GM21447 (cell line): ENCODE measurements at regions not wholly inside any gene's neighbourhood (a gene's known extent, or its start where the extent isn't known, plus 50 kb on each side); places are given as distances from the start of the nearest gene placed in this dataset.

Experiments
- ATAC-seq: cut with Tn5 transposase; IDR thresholded peaks from one replicate; pipeline ENCODE4 v1.9.1; 2021; ENCODE audit not compliant: unreplicated experiment

DNA sequence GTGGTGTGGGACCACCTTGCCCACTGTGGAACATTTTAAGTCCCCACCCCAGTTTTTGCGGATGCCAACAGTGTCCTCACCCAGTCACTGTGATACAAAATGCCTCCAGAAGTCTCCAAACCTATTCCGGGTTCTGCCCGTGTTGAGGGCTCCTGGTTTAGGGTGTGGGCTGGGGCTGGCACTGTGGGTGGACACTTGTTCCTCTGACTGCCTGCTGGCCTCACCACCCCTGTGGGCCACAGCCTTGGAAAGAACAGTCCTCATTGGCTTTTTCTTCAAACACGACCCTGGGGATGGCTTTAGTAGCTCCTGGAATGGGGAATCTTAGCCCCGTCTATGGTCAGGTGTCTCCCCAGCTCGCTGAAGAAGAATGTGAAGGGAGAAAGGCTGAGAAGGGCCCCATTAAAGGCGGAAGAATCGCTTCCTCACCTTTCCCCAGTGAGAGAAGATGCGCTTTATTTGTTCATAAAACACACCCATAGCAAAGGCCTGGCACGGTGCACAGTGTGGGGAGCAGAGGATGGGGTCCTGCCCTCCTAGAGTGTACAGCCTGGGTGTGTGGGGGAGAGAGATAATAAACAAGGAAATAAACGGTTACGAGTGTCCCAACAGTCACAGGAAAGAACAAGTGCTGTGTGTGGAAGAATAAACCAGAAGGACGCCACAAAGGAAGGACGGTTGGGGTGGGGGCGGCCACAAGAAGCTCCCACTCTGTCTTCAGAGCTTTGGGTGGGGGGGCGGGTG lies 56.3 kb upstream of the SLC22A11 start:
- no peak for ATAC-seq

DNA sequence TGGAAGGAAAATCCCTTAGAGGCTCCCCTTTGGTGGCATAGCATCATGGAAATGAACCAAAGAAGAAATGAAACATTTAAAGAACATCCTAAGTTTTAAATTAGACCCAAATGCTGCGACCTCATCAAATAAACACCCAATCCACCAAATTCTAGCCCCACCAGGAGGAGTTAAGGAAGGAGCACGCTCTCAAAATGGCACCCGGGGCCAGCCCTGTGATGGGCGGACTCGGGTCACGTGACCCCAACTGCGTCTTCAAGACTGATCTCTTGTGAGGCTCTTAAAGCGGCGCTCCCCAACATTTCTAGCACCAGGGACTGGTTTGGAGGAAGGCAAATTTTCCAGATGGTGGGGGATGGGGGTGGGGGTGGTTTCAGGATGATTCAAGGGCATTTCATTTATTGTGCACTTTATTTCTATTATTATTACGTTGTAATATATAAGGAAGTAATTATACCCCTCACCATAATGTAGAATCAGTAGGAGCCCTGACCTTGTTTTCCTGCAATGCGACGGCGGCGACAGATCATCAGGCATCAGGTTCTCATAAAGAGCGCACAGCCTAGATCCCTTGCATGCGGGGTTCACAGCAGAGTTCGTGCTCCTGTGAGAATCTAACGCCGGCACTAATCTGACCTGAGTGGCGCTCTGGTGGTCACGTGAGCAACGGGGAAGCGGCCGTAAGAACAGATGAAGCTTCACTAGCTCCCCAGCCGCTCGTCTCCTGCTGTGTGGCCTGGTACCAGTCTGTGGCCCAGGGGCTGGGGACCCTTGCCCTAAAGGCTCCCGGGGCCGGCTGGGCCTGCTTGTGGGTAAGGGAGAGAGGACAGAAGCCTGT lies 55.3 kb upstream of the SLC22A11 start:
- ATAC-seq, result no peak

DNA sequence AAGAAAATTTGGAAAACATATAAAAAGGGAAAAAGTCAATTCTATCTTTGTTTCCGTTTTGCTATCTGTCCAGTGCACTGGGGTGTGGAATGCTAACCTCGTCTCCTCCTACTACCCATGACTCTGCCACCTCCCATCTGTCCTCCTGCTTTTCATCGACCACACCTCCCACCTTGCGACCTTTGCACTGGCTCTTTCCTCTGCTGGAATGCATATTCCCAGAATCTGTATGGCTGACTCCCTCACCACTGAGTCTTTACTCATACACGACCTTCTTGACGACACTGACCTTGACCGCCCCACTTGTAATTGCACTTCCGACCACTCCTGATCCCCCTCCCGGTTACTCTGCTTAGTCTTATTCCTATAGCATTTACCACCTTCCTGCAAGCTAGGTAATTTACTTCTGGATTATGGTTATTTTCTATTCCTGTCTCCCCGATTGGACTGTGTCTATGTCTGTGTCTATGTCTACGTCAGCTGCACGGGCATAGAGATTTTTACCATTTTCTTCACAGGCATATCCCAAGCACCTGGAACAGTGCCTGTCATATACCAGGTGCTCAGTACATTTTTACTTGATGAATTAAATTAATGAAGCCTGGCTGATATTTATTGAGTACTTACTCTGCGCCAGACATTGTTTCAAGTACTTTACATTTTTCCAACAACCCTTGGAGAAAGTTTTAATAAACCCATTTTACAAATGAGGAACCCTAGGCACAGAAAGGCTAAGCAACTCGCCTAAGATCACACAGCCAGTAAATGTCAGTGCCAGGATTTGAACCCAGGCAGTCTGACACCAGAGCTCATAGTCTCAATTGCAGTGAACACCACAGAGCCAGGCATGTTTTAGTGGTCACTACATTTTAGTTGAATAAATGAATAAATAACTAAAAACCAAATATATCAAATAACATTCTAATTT lies 54.0 kb upstream of the SLC22A11 start:
- ATAC-seq, result no peak

DNA sequence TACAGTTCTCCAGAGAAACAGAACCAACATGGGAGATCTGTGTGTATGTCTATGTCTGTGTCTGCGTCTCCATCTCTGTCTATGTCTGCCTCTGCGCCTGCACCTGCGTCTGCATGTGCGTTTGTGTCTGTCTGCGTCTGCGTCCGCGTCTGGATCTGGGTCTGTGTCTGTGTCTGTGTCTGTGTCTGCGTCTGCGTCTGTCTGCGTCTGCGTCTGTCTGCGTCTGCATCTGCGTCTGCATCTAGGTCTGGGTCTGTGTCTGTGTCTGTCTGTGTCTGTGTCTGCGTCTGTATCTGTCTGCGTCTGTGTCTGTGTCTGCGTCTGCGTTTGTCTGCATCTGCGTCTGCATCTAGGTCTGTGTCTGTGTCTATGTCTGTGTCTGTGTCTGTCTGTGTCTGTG lies 53.1 kb upstream of the SLC22A11 start:
- ATAC-seq, result no peak

DNA sequence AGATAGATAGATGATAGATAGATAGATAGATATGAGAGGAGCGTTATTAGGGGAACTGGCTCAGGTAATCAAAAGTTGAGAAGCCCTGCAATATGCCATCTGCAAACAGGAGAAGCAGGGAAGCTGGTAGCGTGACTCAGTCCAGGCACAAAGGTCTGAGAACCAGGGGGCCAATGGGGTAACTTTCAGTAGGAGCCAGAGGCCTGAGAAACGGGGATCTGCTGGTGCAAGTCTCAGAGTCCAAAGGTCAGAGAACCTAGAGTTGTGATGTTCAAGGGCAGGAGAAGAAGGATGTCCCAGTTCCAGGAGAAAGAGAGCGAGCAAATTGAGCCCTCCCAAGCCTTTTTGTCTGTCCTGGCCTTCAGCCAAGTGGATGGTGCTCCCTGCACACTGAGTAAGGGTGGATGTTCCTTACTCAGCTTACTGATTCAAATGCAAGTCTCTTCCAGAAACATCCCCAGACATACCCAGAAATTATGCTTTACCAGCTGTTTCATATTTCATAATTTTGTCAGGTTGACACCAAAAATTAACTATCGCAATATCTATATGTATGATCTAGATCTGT lies 52.5 kb upstream of the SLC22A11 start:
- ATAC-seq, result no peak

DNA sequence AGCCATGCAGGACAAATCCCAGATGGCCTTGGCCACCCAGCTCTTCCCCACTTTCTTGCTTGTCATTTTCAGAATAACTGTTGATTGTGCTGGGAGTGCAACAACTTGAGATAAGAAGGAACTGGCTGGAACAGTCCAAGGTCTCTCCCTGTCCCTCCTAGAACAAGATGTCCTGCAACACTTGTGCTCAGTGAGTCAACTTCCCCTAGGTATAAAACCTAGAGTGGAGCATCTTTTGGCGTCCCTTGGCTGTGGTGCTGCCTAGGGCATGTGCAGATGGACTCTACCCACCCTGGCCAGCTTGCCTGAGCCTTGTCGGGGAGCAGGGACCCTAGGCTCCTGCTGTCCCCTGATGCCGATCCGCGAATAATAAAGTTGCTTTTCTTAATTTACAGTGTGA lies 50.7 kb upstream of the SLC22A11 start:
- no peak for ATAC-seq
